Mesendoderm (in vitro differentiated cells): ENCODE measurements at regions not wholly inside any gene's neighbourhood (a gene's known extent, or its start where the extent isn't known, plus 50 kb on each side); places are given as distances from the start of the nearest gene placed in this dataset.

Experiments used
- DNase-seq: peaks from one replicate; pipeline ENCODE4 v3.0.0; 2013
- H2AK5ac ChIP-seq: 2 replicates; pipeline ENCODE4 v1.6.1; 2013; ENCODE audit warnings: low read length, inconsistent platforms
- H2BK120ac ChIP-seq: 2 replicates; pipeline ENCODE4 v1.6.1; 2013; ENCODE audit warnings: low read depth, mild to moderate bottlenecking, low read length, moderate library complexity, mixed read lengths
- H2BK15ac ChIP-seq: replicated peaks from 2 replicates; pipeline ENCODE4 v1.6.1; 2013; ENCODE audit warnings: low read depth, mild to moderate bottlenecking, moderate library complexity
- H2BK5ac ChIP-seq: 2 replicates; pipeline ENCODE4 v1.6.1; 2013; ENCODE audit warnings: low read length, inconsistent platforms
- H3K18ac ChIP-seq: 2 replicates; pipeline ENCODE4 v1.6.1; 2013; ENCODE audit warnings: mild to moderate bottlenecking, low read length, mixed read lengths
- H3K23ac ChIP-seq: one replicate; pipeline ENCODE4 v1.6.1; 2013; ENCODE audit warnings: low read length
- H3K27ac ChIP-seq: 2 replicates; pipeline ENCODE4 v1.5.1; 2013; ENCODE audit warnings: low read depth, mild to moderate bottlenecking, inconsistent platforms, low read length, moderate library complexity
- H3K27me3 ChIP-seq: 2 replicates; pipeline ENCODE4 v1.6.1; 2013; ENCODE audit warnings: low read length, control low read depth, mild to moderate bottlenecking, inconsistent platforms; ENCODE audit not compliant: insufficient read depth, poor library complexity
- H3K36me3 ChIP-seq: 2 replicates; pipeline ENCODE4 v1.6.1; 2013; ENCODE audit warnings: low read length, inconsistent platforms; ENCODE audit not compliant: control insufficient read depth, insufficient read depth
- H3K4ac ChIP-seq: one replicate; pipeline ENCODE4 v1.6.1; 2013; ENCODE audit warnings: low read depth, mild to moderate bottlenecking, low read length, moderate library complexity
- H3K4me1 ChIP-seq: 2 replicates; pipeline ENCODE4 v1.6.1; 2013; ENCODE audit warnings: low read depth, low read length, inconsistent platforms; ENCODE audit not compliant: control insufficient read depth
- H3K4me2 ChIP-seq: 2 replicates; pipeline ENCODE4 v1.6.1; 2013; ENCODE audit warnings: low read length
- H3K4me3 ChIP-seq: 2 replicates; pipeline ENCODE4 v1.5.1; 2013; ENCODE audit warnings: mild to moderate bottlenecking, low read length
- H3K56ac ChIP-seq: one replicate; pipeline ENCODE4 v1.6.1; 2013; ENCODE audit warnings: low read length
- H3K79me1 ChIP-seq: 2 replicates; pipeline ENCODE4 v1.6.1; 2013; ENCODE audit warnings: low read length, inconsistent platforms
- H3K79me2 ChIP-seq: 2 replicates; pipeline ENCODE4 v1.6.1; 2013; ENCODE audit warnings: mild to moderate bottlenecking, low read length; ENCODE audit not compliant: control insufficient read depth, insufficient read depth
- H3K9ac ChIP-seq: 2 replicates; pipeline ENCODE4 v1.6.1; 2013; ENCODE audit warnings: low read length, inconsistent platforms
- H4K5ac ChIP-seq: one replicate; pipeline ENCODE4 v1.6.1; 2013; ENCODE audit warnings: low read length
- H4K8ac ChIP-seq: one replicate; pipeline ENCODE4 v1.6.1; 2013; ENCODE audit warnings: low read depth, mild to moderate bottlenecking, control low read depth, low read length, moderate library complexity
- whole genome bisulfite sequencing: extraction: QIAGEN DNeasy Blood & Tissue Kit; methylation state at CpG from one replicate; pipeline ENCODE4 v1.1.7; 2013; ENCODE audit warnings: low lambda C conversion rate, missing lambda C conversion rate; ENCODE audit not compliant: insufficient coverage; ENCODE audit errors: extremely low coverage; 5-methylcytosine and 5-hydroxymethylcytosine counted together

GRCh38 chr2:128502200-128502599 lies 183.5 kb upstream of the HS6ST1 start:
- Histone ChIP-seq H3K56ac (no peak overlapping the region), H3K4me1 (no peaks in the 10 kb centered on the region), H3K23ac (no peak overlapping the region), H2BK5ac (no peak overlapping the region), H2BK15ac (no peak overlapping the region), H4K8ac (no peak overlapping the region), H3K79me1 (no peaks in the 10 kb centered on the region), H3K27ac (no peak overlapping the region), H2AK5ac (no peak overlapping the region), H3K4ac (no peak overlapping the region), H2BK120ac (no peak overlapping the region), H3K9ac (no peak overlapping the region), H3K18ac (no peak overlapping the region), H4K5ac (no peak overlapping the region), H3K79me2 (no peaks in the 10 kb centered on the region), H3K36me3 (no peaks in the 10 kb centered on the region), H3K4me3 (no peak overlapping the region), H3K27me3 (no peaks in the 10 kb centered on the region), H3K4me2 (no peak overlapping the region)
- DNase-seq: no peak
- no CpG with 5 or more reads among the region's 8 CpGs for WGBS

DNA sequence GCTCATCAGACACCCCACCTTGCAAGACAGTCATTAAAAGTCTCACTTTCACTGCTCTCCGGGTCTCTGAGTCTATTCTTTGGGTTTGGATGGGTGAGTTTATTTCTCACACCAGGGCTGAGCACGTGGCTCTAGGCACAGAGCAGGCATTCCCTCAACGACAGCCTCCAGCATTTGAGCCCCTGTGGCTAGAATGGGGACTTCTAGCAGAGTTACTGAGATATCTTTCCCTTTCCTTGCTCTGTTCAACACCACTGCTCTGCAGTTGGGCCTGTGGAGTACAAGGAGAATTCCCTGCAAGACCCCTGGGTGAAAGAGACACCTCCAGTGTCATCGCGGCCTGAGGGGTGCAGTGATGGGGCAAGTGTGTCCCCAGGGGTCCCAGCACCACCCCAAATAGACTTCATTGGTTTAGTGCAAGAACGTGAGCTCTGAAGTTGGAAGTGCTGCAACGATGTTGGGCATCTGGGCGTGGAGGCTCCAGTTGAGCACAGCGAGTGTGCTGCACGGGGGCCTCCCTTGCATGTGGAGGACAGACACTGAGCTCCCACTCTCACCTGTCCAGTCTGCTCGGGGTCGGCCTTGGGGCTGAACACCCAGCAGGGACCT lies 184.1 kb upstream of the HS6ST1 start:
- H3K23ac ChIP-seq: no peak overlapping the region
- DNase-seq: no peak
- no CpG with 5 or more reads among the region's 12 CpGs for WGBS
- no peak overlapping the region for H3K56ac ChIP-seq
- H3K4me3 ChIP-seq: no peak overlapping the region
- H3K9ac ChIP-seq: no peak overlapping the region
- no peak overlapping the region for H2BK120ac ChIP-seq
- no peak overlapping the region for H2BK15ac ChIP-seq
- no peak overlapping the region for H4K8ac ChIP-seq
- no peaks in the 10 kb centered on the region for H3K36me3 ChIP-seq
- H2BK5ac ChIP-seq: no peak overlapping the region
- no peaks in the 10 kb centered on the region for H3K4me1 ChIP-seq
- H3K18ac ChIP-seq: no peak overlapping the region
- H3K79me1 ChIP-seq: no peaks in the 10 kb centered on the region
- no peak overlapping the region for H3K27ac ChIP-seq
- no peak overlapping the region for H4K5ac ChIP-seq
- H3K4me2 ChIP-seq: no peak overlapping the region
- no peak overlapping the region for H3K4ac ChIP-seq
- H3K27me3 ChIP-seq: no peaks in the 10 kb centered on the region
- H3K79me2 ChIP-seq: no peaks in the 10 kb centered on the region
- no peak overlapping the region for H2AK5ac ChIP-seq

DNA sequence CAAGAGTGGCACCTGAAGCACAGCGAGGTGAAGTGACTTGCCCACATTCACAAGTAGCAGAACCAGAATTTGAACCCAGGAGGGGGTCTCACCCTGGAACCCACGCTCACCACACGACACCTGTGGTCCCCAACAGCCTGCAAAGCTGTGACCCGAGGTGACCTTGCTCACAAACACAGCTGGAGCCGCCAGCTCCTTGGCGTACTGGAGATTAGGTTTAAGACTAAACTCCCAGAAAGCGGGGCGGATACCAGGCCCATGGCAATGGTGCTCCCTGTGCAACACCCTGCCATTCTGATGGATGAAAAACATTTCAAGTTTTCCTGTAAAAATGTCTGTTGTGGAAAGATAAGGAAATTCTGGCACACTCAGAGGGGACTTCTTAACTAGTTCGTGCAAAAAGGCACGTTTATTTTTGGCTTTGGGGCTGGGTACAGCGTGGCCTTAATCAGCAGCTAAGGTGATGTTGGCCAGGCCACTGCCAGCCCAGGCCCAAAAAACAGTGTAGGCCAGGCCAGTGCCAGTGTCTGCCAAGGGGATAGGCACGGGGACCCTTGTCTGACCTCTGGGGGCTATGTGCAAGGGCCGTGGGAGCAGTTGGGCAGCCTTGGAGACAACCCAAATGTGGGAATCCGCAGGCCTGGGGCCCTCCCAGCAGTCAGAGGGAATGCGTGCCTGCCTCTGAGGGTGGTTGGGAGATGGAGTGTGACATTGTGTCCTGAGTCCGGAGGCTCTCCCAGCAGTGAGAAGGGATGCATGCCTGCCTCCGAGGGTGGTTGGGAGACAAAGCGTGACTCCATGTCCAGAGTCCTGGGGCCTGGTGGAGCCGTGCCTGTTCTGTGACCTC lies 185.0 kb upstream of the HS6ST1 start:
- no peak overlapping the region for H3K4ac ChIP-seq
- H3K56ac ChIP-seq: no peak overlapping the region
- no peaks in the 10 kb centered on the region for H3K79me2 ChIP-seq
- H4K5ac ChIP-seq: no peak overlapping the region
- no peaks in the 10 kb centered on the region for H3K27me3 ChIP-seq
- no peak overlapping the region for H2BK5ac ChIP-seq
- no peak overlapping the region for H4K8ac ChIP-seq
- H3K18ac ChIP-seq: no peak overlapping the region
- H3K79me1 ChIP-seq: no peaks in the 10 kb centered on the region
- WGBS: no CpG with 5 or more reads among the region's 19 CpGs
- H3K36me3 ChIP-seq: no peaks in the 10 kb centered on the region
- H3K27ac ChIP-seq: no peak overlapping the region
- no peak overlapping the region for H3K9ac ChIP-seq
- H2BK15ac ChIP-seq: no peak overlapping the region
- no peak overlapping the region for H3K4me3 ChIP-seq
- peak overlapping the region; percentile 80 for H3K23ac ChIP-seq
- no peaks in the 10 kb centered on the region for H3K4me1 ChIP-seq
- H2BK120ac ChIP-seq: no peak overlapping the region
- H2AK5ac ChIP-seq: no peak overlapping the region
- DNase-seq: no peak
- H3K4me2 ChIP-seq: no peak overlapping the region

DNA sequence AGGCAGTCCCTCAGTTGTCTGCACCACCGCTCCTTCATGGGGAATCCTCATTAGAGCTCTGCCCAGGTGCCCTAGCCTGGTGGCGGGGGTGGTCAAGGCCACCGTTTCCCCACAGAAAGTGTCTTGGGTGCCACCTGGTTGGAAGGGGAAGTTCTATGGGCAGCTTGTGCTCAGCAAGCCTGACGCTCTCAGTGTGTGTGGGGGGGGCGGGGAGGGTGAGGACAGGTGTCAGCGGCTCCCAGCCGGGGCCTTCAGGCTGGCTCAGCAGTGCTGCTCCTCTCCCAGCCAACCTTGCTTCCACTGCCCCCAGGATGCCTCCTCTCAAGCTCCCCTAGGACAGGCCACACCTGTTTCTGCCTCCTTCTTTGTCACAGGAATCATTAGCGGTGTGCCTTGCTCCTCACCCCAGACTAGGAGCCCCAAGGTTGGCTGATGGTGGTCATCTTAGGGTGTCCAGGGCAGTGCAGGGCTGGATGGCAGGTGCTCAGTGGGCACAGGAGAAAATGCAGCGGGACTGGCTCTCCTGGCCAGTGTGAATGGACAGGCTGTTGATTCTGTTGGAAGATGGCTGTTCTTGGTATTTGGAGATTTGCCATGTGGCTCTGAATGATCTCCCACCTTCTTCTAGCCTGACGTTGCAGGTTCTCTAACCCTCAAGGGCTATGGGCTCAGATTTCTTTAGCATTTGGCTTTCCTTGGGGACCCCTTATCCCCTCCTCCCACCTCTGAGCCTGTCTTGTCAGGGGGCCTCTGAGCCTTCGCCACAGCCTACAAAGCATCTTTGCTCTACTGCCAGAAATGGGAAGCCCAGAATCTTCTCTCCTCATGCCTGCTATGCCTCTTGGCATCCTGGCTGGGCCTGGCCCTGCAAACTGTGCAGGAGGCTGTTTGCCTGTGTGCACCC lies 185.8 kb upstream of the HS6ST1 start:
- H3K4me3 ChIP-seq: no peak overlapping the region
- WGBS: no CpG with 5 or more reads among the region's 11 CpGs

GRCh38 chr2:128505150-128505490 lies 186.5 kb upstream of the HS6ST1 start:
- no peak overlapping the region for H4K8ac ChIP-seq
- H3K27ac ChIP-seq: no peak overlapping the region
- H3K79me1 ChIP-seq: no peaks in the 10 kb centered on the region
- H3K27me3 ChIP-seq: no peaks in the 10 kb centered on the region
- DNase-seq: no peak
- H2AK5ac ChIP-seq: no peak overlapping the region
- no peak overlapping the region for H3K4me2 ChIP-seq
- no peaks in the 10 kb centered on the region for H3K4me1 ChIP-seq
- no peak overlapping the region for H3K23ac ChIP-seq
- H2BK15ac ChIP-seq: no peak overlapping the region
- H3K4me3 ChIP-seq: no peak overlapping the region
- no CpG with 5 or more reads among the region's 6 CpGs for WGBS
- H2BK5ac ChIP-seq: no peak overlapping the region
- H3K56ac ChIP-seq: no peak overlapping the region
- no peak overlapping the region for H3K9ac ChIP-seq
- H4K5ac ChIP-seq: no peak overlapping the region
- H3K36me3 ChIP-seq: no peaks in the 10 kb centered on the region
- no peak overlapping the region for H3K18ac ChIP-seq
- no peaks in the 10 kb centered on the region for H3K79me2 ChIP-seq
- H3K4ac ChIP-seq: no peak overlapping the region
- no peak overlapping the region for H2BK120ac ChIP-seq

More for the DNA sequence above, 185.8 kb upstream of the HS6ST1 start:
- no peak overlapping the region for H4K8ac ChIP-seq
- H3K79me1 ChIP-seq: no peaks in the 10 kb centered on the region
- no peak overlapping the region for H3K9ac ChIP-seq
- no peak overlapping the region for H3K27ac ChIP-seq
- H2BK120ac ChIP-seq: no peak overlapping the region
- no peaks in the 10 kb centered on the region for H3K79me2 ChIP-seq
- no peak overlapping the region for H2AK5ac ChIP-seq
- no peak overlapping the region for H2BK5ac ChIP-seq
- H3K36me3 ChIP-seq: no peaks in the 10 kb centered on the region
- H3K56ac ChIP-seq: no peak overlapping the region
- no peak overlapping the region for H3K23ac ChIP-seq
- H3K27me3 ChIP-seq: no peaks in the 10 kb centered on the region
- H4K5ac ChIP-seq: no peak overlapping the region
- H3K18ac ChIP-seq: no peak overlapping the region
- H2BK15ac ChIP-seq: no peak overlapping the region
- H3K4me2 ChIP-seq: no peak overlapping the region
- no peaks in the 10 kb centered on the region for H3K4me1 ChIP-seq
- no peak overlapping the region for H3K4ac ChIP-seq
- no peak for DNase-seq
